ENCODE measurements at regions not wholly inside any gene's neighbourhood (a gene's known extent, or its start where the extent isn't known, plus 50 kb on each side); places are given as distances from the start of the nearest gene placed in this dataset.
A peak's percentile ranks its signal among the peaks of the same experiment; 100 is the strongest.

- DNase-seq (ENCODE audit: low read depth, low spot score): no peak
- H3K36me3 Mint-ChIP-seq (ENCODE audit: low read depth): no peaks in the 10 kb centered on the region
- no peaks in the 10 kb centered on the region for H3K9me3 Mint-ChIP-seq
- H3K4me1 Mint-ChIP-seq: peaks cover 28% of the 10 kb centered on the region
- no peak overlapping the region for H3K27ac Mint-ChIP-seq (ENCODE audit: unreplicated experiment)
- no peaks in the 10 kb centered on the region for H3K27me3 Mint-ChIP-seq (ENCODE audit: low read depth)
- no peak for TF ChIP-seq CTCF (conservative IDR thresholded peaks at IDR 0.05)
- no peak overlapping the region for H3K4me3 Mint-ChIP-seq
Observed at GRCh38 chr11:31877083-31877482, 66.0 kb upstream of the PAX6 start.

- Mint-ChIP-seq H3K27me3 (ENCODE audit: low read depth) (no peaks in the 10 kb centered on the region), H3K27ac (ENCODE audit: unreplicated experiment) (peak overlapping the region; percentile 28), H3K4me3 (peak overlapping the region; percentile 38), H3K9me3 (no peaks in the 10 kb centered on the region), H3K4me1 (peaks cover 32% of the 10 kb centered on the region), H3K36me3 (ENCODE audit: low read depth) (no peaks in the 10 kb centered on the region)
- no peak for TF ChIP-seq CTCF (conservative IDR thresholded peaks at IDR 0.05)
- peak; percentile 34 for DNase-seq (ENCODE audit: low read depth, low spot score)
Observed at GRCh38 chr11:31875866-31876560, 64.9 kb upstream of the PAX6 start.

- peaks cover 34% of the 10 kb centered on the region for H3K4me1 Mint-ChIP-seq
- H3K36me3 Mint-ChIP-seq (ENCODE audit: low read depth): no peaks in the 10 kb centered on the region
- TF ChIP-seq CTCF (conservative IDR thresholded peaks at IDR 0.05): no peak
- peaks cover 2% of the 10 kb centered on the region for H3K27me3 Mint-ChIP-seq (ENCODE audit: low read depth)
- DNase-seq (ENCODE audit: low read depth, low spot score): no peak
- H3K27ac Mint-ChIP-seq (ENCODE audit: unreplicated experiment): peak overlapping the region; percentile 46
- no peaks in the 10 kb centered on the region for H3K9me3 Mint-ChIP-seq
- no peak overlapping the region for H3K4me3 Mint-ChIP-seq
Observed at GRCh38 chr11:31874631-31875191, 63.6 kb upstream of the PAX6 start.

GRCh38 chr11:31873124-31873523 lies 62.0 kb upstream of the PAX6 start:
- no peak overlapping the region for H3K27ac Mint-ChIP-seq (ENCODE audit: unreplicated experiment)
- no peaks in the 10 kb centered on the region for H3K9me3 Mint-ChIP-seq
- H3K4me3 Mint-ChIP-seq: no peak overlapping the region
- no peak for TF ChIP-seq CTCF (conservative IDR thresholded peaks at IDR 0.05)
- peaks cover 34% of the 10 kb centered on the region for H3K4me1 Mint-ChIP-seq
- no peaks in the 10 kb centered on the region for H3K36me3 Mint-ChIP-seq (ENCODE audit: low read depth)
- peaks cover 4% of the 10 kb centered on the region for H3K27me3 Mint-ChIP-seq (ENCODE audit: low read depth)
- DNase-seq (ENCODE audit: low read depth, low spot score): no peak

- H3K4me1 Mint-ChIP-seq: peaks cover 34% of the 10 kb centered on the region
- no peaks in the 10 kb centered on the region for H3K36me3 Mint-ChIP-seq (ENCODE audit: low read depth)
Observed at GRCh38 chr11:31872076-31872443, 60.9 kb upstream of the PAX6 start.

More at GRCh38 chr11:31872076-31872443, 60.9 kb upstream of the PAX6 start:
- Mint-ChIP-seq H3K9me3 (no peaks in the 10 kb centered on the region), H3K27me3 (ENCODE audit: low read depth) (peaks cover 4% of the 10 kb centered on the region), H3K4me3 (no peak overlapping the region), H3K27ac (ENCODE audit: unreplicated experiment) (no peak overlapping the region)
- TF ChIP-seq CTCF (conservative IDR thresholded peaks at IDR 0.05): no peak
- DNase-seq (ENCODE audit: low read depth, low spot score): no peak

Measured in neural crest cell (in vitro differentiated cells).